ENCODE measurements at regions not wholly inside any gene's neighbourhood (a gene's known extent, or its start where the extent isn't known, plus 50 kb on each side); places are given as distances from the start of the nearest gene placed in this dataset.

GRCh38 chr1:216883518-216883917 lies 160.3 kb upstream of the ESRRG start:
- Histone ChIP-seq H3K9ac (ENCODE audit: control insufficient read depth, insufficient read depth, low read length) (no peak overlapping the region), H3K4me3 (no peak overlapping the region), H4K20me1 (ENCODE audit: control insufficient read depth, insufficient read depth) (no peaks in the 10 kb centered on the region), H3K27me3 (replicated peaks in 1 of 2; ENCODE audit: control insufficient read depth in 2 of 2, insufficient read depth in 2 of 2, low read length in 1 of 2) (no peaks in the 10 kb centered on the region), H3K27ac (ENCODE audit: control insufficient read depth, insufficient read depth) (no peak overlapping the region), H3K4me2 (ENCODE audit: control insufficient read depth, insufficient read depth) (no peak overlapping the region), H3K4me1 (ENCODE audit: control insufficient read depth, insufficient read depth, low read length) (no peaks in the 10 kb centered on the region), H3K36me3 (ENCODE audit: control insufficient read depth in 2 of 2, insufficient read depth in 2 of 2, low read length in 1 of 2) (no peaks in the 10 kb centered on the region), H3K79me2 (ENCODE audit: control insufficient read depth, insufficient read depth, low read length) (no peaks in the 10 kb centered on the region), H2AFZ (ENCODE audit: control insufficient read depth, low read depth, low read length) (no peak overlapping the region), H3K9me3 (replicated peaks; ENCODE audit: control insufficient read depth, insufficient read depth, low read length) (no peaks in the 10 kb centered on the region)
- no peak for ATAC-seq
- CTCF ChIA-PET = no interaction called here
- no peak for DNase-seq (ENCODE audit: low read depth, low spot score)
- BruUV-seq (replicated peaks) = no TSS peak
- no peak for FAIRE-seq
- in situ Hi-C loops (cut with MboI) (no loop called here), intact Hi-C loops (cut with micrococcal nuclease; ENCODE audit: unreplicated experiment) (no loop called here)
- SMC1A ChIA-PET (ENCODE audit: uncharacterized antibody, unreplicated experiment) = no interaction called here
- 45% methylated on average over 2 of the region's 2 CpGs for WGBS (ENCODE audit: insufficient coverage, insufficient replicate concordance, low lambda C conversion rate, missing lambda C conversion rate)
- TF ChIP-seq MYC (IDR thresholded peaks at IDR 0.05; ENCODE audit: insufficient read depth, insufficient read length, insufficient replicate concordance, low read length, severe bottlenecking) = no peak
- no peak for TF ChIP-seq ESRRA (IDR thresholded peaks at IDR 0.05; ENCODE audit: low read length)
- TF ChIP-seq BRCA1 (IDR thresholded peaks at IDR 0.05; ENCODE audit: low read depth, low read length) = no peak
- TF ChIP-seq NFYB (IDR thresholded peaks at IDR 0.05; ENCODE audit: insufficient read depth, low read depth, low read length) = no peak
- no peak for TF ChIP-seq USF1 (IDR thresholded peaks at IDR 0.05; ENCODE audit: borderline replicate concordance, extremely low read length, insufficient read depth, low read depth, low read length)
- no peak for TF ChIP-seq CBX5 (IDR thresholded peaks at IDR 0.05; ENCODE audit: low read depth)
- TF ChIP-seq ZBTB11 (CRISPR knock-in tag; IDR thresholded peaks at IDR 0.05) = no peak
- no peak for TF ChIP-seq CEBPB (IDR thresholded peaks at IDR 0.05; ENCODE audit: borderline replicate concordance in 1 of 2, low read depth in 2 of 2, low read length in 2 of 2)
- TF ChIP-seq BCL3 (IDR thresholded peaks at IDR 0.05; ENCODE audit: borderline replicate concordance, insufficient read depth, low read depth, low read length, poor library complexity, severe bottlenecking) = no peak
- no peak for TF ChIP-seq POU2F2 (IDR thresholded peaks at IDR 0.05; ENCODE audit: borderline replicate concordance, low read depth, low read length)
- no peak for TF ChIP-seq ZNF217 (IDR thresholded peaks at IDR 0.05)
- no peak for TF ChIP-seq SMAD5 (IDR thresholded peaks at IDR 0.05; ENCODE audit: low read depth)
- RAD21 ChIA-PET (ENCODE audit: unreplicated experiment) = no interaction called here
- POLR2A ChIA-PET = no interaction called here

Measured in GM12878 (cell line).